C4-2B (cell line): ENCODE measurements at regions not wholly inside any gene's neighbourhood (a gene's known extent, or its start where the extent isn't known, plus 50 kb on each side); places are given as distances from the start of the nearest gene placed in this dataset.

Experiments used
- CTCF ChIP-seq: fragments of 450-650 bp; conservative IDR thresholded peaks from 2 replicates; pipeline ENCODE4 v1.5.1; 2017; ENCODE audit warnings: mild to moderate bottlenecking
- ZFX ChIP-seq: fragments of 450-650 bp; IDR thresholded peaks from 2 replicates; pipeline ENCODE4 v1.6.1; 2017

GRCh38 chr2:167718560-167718959, 528.8 kb downstream of the STK39 start:
- TF ChIP-seq CTCF = no peak
- no peak for TF ChIP-seq ZFX
